GM12878 (cell line): ENCODE measurements at regions not wholly inside any gene's neighbourhood (a gene's known extent, or its start where the extent isn't known, plus 50 kb on each side); places are given as distances from the start of the nearest gene placed in this dataset.

Experiments
- CEBPB ChIP-seq, 2 experiments: fragments of 150-350 bp in 1 of 2; IDR thresholded peaks; 2 replicates each; pipeline ENCODE4 v1.6.1; 2012 to 2014; ENCODE audit warnings: low read depth in 2 of 2, low read length in 2 of 2, borderline replicate concordance in 1 of 2, inconsistent platforms in 1 of 2
- EZH2 ChIP-seq: IDR thresholded peaks from 2 replicates; pipeline ENCODE4 v1.6.1; 2012; ENCODE audit warnings: low read depth, mild to moderate bottlenecking, control low read depth, inconsistent platforms, low read length, borderline replicate concordance; ENCODE audit not compliant: control insufficient read depth
- RBBP5 ChIP-seq: fragments of 200-600 bp; sonication (generic); conservative IDR thresholded peaks from 2 replicates; pipeline ENCODE4 v1.6.1; 2016
- SMC3 ChIP-seq: IDR thresholded peaks from 2 replicates; pipeline ENCODE4 v1.6.1; 2011; ENCODE audit warnings: low read length, improper control_type of control experiment, borderline replicate concordance

GRCh38 chrX:45806410-45807121 is 605.9 kb upstream of the DIPK2B start:
- no peak for TF ChIP-seq EZH2
- TF ChIP-seq RBBP5, result no peak
- TF ChIP-seq CEBPB (IDR thresholded peaks at IDR 0.05; ENCODE audit: borderline replicate concordance in 1 of 2, low read depth in 2 of 2, low read length in 2 of 2), result no peak
- no peak for TF ChIP-seq SMC3
